ENCODE measurements at regions not wholly inside any gene's neighbourhood (a gene's known extent, or its start where the extent isn't known, plus 50 kb on each side); places are given as distances from the start of the nearest gene placed in this dataset.

DNA sequence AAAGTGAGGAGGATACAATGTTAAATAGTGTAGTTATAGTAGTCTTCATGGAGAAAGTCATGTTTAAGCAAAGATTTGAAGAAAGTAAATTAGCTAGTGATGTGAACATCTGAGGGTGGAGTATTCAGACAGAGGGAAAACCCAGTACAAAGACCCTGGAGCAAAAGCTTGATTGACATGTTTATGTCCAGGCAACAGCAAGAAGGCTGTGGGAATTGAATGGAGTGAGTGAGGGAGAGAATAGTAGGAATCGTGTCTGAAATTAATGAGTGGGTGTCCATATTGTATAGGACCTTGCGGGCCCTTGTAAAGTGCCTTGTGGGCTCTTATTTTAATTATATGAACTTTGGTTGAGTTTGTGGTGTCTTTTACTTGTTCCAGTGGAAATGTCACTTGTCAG lies 424.1 kb upstream of the KIRREL3 start:
- Histone ChIP-seq H3K36me3 (replicated peaks in 1 of 2; ENCODE audit: control extremely low read depth in 1 of 2, control insufficient read depth in 1 of 2, extremely low read depth in 1 of 2, insufficient read depth in 2 of 2, low read length in 1 of 2) (no peaks in the 10 kb centered on the region), H3K4me1 (ENCODE audit: control insufficient read depth in 2 of 2, insufficient read depth in 2 of 2, low read length in 2 of 2) (no peaks in the 10 kb centered on the region), H3K4me2 (replicated peaks; ENCODE audit: low read depth, low read length, poor library complexity, severe bottlenecking) (no peak overlapping the region), H3K9me3 (ENCODE audit: control extremely low read depth in 1 of 3, control insufficient read depth in 2 of 3, insufficient read depth in 1 of 3, low read length in 2 of 3) (peaks cover 0 to 3% (median 1%) of the 10 kb centered on the region in 3 donors), H4K20me1 (ENCODE audit: control insufficient read depth, insufficient read depth, low read length, poor library complexity, severe bottlenecking) (no peaks in the 10 kb centered on the region), H3K79me2 (ENCODE audit: control insufficient read depth, insufficient read depth, low read length) (no peaks in the 10 kb centered on the region), H2AFZ (ENCODE audit: insufficient read depth, low read depth, low read length, poor library complexity, severe bottlenecking) (no peak overlapping the region), H3K27me3 (replicated peaks in 1 of 4; ENCODE audit: control extremely low read depth in 1 of 4, control insufficient read depth in 3 of 4, insufficient read depth in 4 of 4, low read length in 3 of 4) (no peaks in the 10 kb centered on the region), H3K27ac (ENCODE audit: low read length in 2 of 2) (no peak overlapping the region), H3K4me3 (ENCODE audit: control extremely low read depth in 1 of 5, extremely low read depth in 1 of 5, insufficient read depth in 1 of 5, low read depth in 2 of 5, low read length in 4 of 5) (no peak overlapping the region), H3K9ac (ENCODE audit: low read length) (no peak overlapping the region)
- no peak overlapping the region for H3K4me3 Mint-ChIP-seq
- WGBS (ENCODE audit: insufficient coverage), result 96% methylated on average over 2 of the region's 2 CpGs
- intact Hi-C loops (cut with micrococcal nuclease), result no loop called here
- no peak for TF ChIP-seq EZH2 (IDR thresholded peaks at IDR 0.05; ENCODE audit: borderline replicate concordance, insufficient read depth, low read depth, low read length, poor library complexity, severe bottlenecking)
- TF ChIP-seq CTCF (IDR thresholded peaks at IDR 0.05), result no peak
- CTCF ChIA-PET, result no interaction called here
- H3K4me1 Mint-ChIP-seq, result no peaks in the 10 kb centered on the region
- ATAC-seq (ENCODE audit: low read depth) (no peak), DNase-seq (no peak)
- H3K27me3 Mint-ChIP-seq, result no peaks in the 10 kb centered on the region
- POLR2A ChIA-PET, result no interaction called here
- no peaks in the 10 kb centered on the region for H3K9me3 Mint-ChIP-seq (ENCODE audit: insufficient read depth)
- H3K27ac Mint-ChIP-seq, result no peak overlapping the region

DNA sequence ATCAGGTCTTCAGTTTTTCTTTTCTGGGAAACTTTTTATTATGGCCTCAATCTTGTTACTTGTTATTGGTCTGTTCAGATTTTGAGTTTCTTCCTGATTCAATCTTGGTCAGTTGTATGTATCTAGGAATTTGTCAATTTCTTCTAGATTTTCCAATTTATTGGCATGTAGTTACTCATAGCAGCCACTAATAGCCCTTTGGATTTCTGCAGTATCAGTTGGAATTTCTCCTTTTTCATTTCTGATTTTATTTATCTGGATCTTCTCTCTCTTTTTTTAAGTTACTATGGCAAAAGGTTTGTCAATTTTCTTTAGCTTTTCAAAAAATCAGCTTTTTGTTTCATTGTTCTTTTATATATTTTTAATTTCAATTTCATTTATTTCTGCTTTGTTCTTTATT lies 419.6 kb upstream of the KIRREL3 start:
- Histone ChIP-seq H3K27ac (ENCODE audit: low read length in 2 of 2) (no peak overlapping the region), H3K79me2 (ENCODE audit: control insufficient read depth, insufficient read depth, low read length) (no peaks in the 10 kb centered on the region), H2AFZ (ENCODE audit: insufficient read depth, low read depth, low read length, poor library complexity, severe bottlenecking) (no peak overlapping the region), H3K9me3 (ENCODE audit: control extremely low read depth in 1 of 3, control insufficient read depth in 2 of 3, insufficient read depth in 1 of 3, low read length in 2 of 3) (peaks cover 0 to 3% (median 0%) of the 10 kb centered on the region in 3 donors), H4K20me1 (ENCODE audit: control insufficient read depth, insufficient read depth, low read length, poor library complexity, severe bottlenecking) (no peaks in the 10 kb centered on the region), H3K4me3 (ENCODE audit: control extremely low read depth in 1 of 5, extremely low read depth in 1 of 5, insufficient read depth in 1 of 5, low read depth in 2 of 5, low read length in 4 of 5) (no peak overlapping the region), H3K9ac (ENCODE audit: low read length) (no peak overlapping the region), H3K27me3 (replicated peaks in 1 of 4; ENCODE audit: control extremely low read depth in 1 of 4, control insufficient read depth in 3 of 4, insufficient read depth in 4 of 4, low read length in 3 of 4) (no peaks in the 10 kb centered on the region), H3K4me2 (replicated peaks; ENCODE audit: low read depth, low read length, poor library complexity, severe bottlenecking) (no peak overlapping the region), H3K4me1 (ENCODE audit: control insufficient read depth in 2 of 2, insufficient read depth in 2 of 2, low read length in 2 of 2) (no peaks in the 10 kb centered on the region), H3K36me3 (replicated peaks in 1 of 2; ENCODE audit: control extremely low read depth in 1 of 2, control insufficient read depth in 1 of 2, extremely low read depth in 1 of 2, insufficient read depth in 2 of 2, low read length in 1 of 2) (no peaks in the 10 kb centered on the region)
- no peak for DNase-seq
- H3K4me1 Mint-ChIP-seq, result no peaks in the 10 kb centered on the region
- H3K4me3 Mint-ChIP-seq, result no peak overlapping the region
- H3K9me3 Mint-ChIP-seq (ENCODE audit: insufficient read depth), result no peaks in the 10 kb centered on the region
- H3K27ac Mint-ChIP-seq, result no peak overlapping the region
- ATAC-seq (ENCODE audit: low read depth), result no peak
- H3K27me3 Mint-ChIP-seq, result no peaks in the 10 kb centered on the region
- ChIA-PET POLR2A (no interaction called here), CTCF (no interaction called here)
- intact Hi-C loops (cut with micrococcal nuclease), result no loop called here
- TF ChIP-seq EZH2 (IDR thresholded peaks at IDR 0.05; ENCODE audit: borderline replicate concordance, insufficient read depth, low read depth, low read length, poor library complexity, severe bottlenecking) (no peak), CTCF (IDR thresholded peaks at IDR 0.05) (no peak)

Data from B cell (primary cell).